GM06990 (cell line): ENCODE measurements at regions not wholly inside any gene's neighbourhood (a gene's known extent, or its start where the extent isn't known, plus 50 kb on each side); places are given as distances from the start of the nearest gene placed in this dataset.

ENCODE experiments used
- DNase-seq: peaks from one replicate; pipeline ENCODE4 v3.0.0-alpha.2; 2011; ENCODE audit not compliant: insufficient read length; ENCODE audit errors: extremely low read depth
- H3K27me3 ChIP-seq: replicated peaks from 2 replicates; pipeline ENCODE4 v1.6.0; 2011; ENCODE audit warnings: low read length; ENCODE audit not compliant: control insufficient read depth, insufficient read depth
- H3K36me3 ChIP-seq: 2 replicates; pipeline ENCODE4 v1.5.1; 2011; ENCODE audit warnings: low read length; ENCODE audit not compliant: control insufficient read depth, insufficient read depth
- H3K4me3 ChIP-seq: replicated peaks from 2 replicates; pipeline ENCODE4 v1.5.1; 2011; ENCODE audit warnings: low read depth, mild to moderate bottlenecking, control low read depth, low read length
- CTCF ChIP-seq: IDR thresholded peaks from 2 replicates; pipeline ENCODE4 v1.5.1; 2011; ENCODE audit warnings: low read length, control low read depth, mild to moderate bottlenecking, inconsistent platforms; ENCODE audit not compliant: insufficient read depth, poor library complexity, severe bottlenecking

GRCh38 chr13:50341526-50341925 is 326.3 kb downstream of the KCNRG start:
- H3K4me3 ChIP-seq, result no peak overlapping the region
- peaks cover 1% of the 10 kb centered on the region for H3K27me3 ChIP-seq
- no peak for TF ChIP-seq CTCF
- DNase-seq, result no peak
- no peaks in the 10 kb centered on the region for H3K36me3 ChIP-seq

- peaks cover 1% of the 10 kb centered on the region for H3K27me3 ChIP-seq
- no peak for TF ChIP-seq CTCF
- H3K36me3 ChIP-seq, result no peaks in the 10 kb centered on the region
- no peak for DNase-seq
- no peak overlapping the region for H3K4me3 ChIP-seq
Measured at GRCh38 chr13:50344717-50345116, 329.5 kb downstream of the KCNRG start.

- H3K27me3 ChIP-seq, result peaks cover 1% of the 10 kb centered on the region
- TF ChIP-seq CTCF, result no peak
- DNase-seq, result no peak
- H3K4me3 ChIP-seq, result no peak overlapping the region
- H3K36me3 ChIP-seq, result no peaks in the 10 kb centered on the region
Measured at GRCh38 chr13:50345804-50346203, 330.6 kb downstream of the KCNRG start.

GRCh38 chr13:50348371-50348770 is 333.1 kb downstream of the KCNRG start:
- Histone ChIP-seq H3K27me3 (no peaks in the 10 kb centered on the region), H3K4me3 (no peak overlapping the region), H3K36me3 (no peaks in the 10 kb centered on the region)
- DNase-seq, result no peak
- no peak for TF ChIP-seq CTCF

- H3K27me3 ChIP-seq, result no peaks in the 10 kb centered on the region; the same call in 1 of the 2 replicates
- H3K36me3 ChIP-seq, result no peaks in the 10 kb centered on the region
- no peak for DNase-seq
- no peak for TF ChIP-seq CTCF
- no peak overlapping the region for H3K4me3 ChIP-seq
Measured at GRCh38 chr13:50352720-50353480, 337.7 kb downstream of the KCNRG start.
